Neural cell (in vitro differentiated cells): ENCODE measurements at regions not wholly inside any gene's neighbourhood (a gene's known extent, or its start where the extent isn't known, plus 50 kb on each side); places are given as distances from the start of the nearest gene placed in this dataset.
A peak's percentile ranks its signal among the peaks of the same experiment; 100 is the strongest.

Experiments used
- H2AFZ ChIP-seq: fragments of 200-600, 300-800 bp; sonication (generic), shearing (Covaris generic); 2 replicates; pipeline ENCODE4 v1.6.0; 2014; ENCODE audit warnings: low read depth, mild to moderate bottlenecking, antibody characterized with exemption, low read length, moderate library complexity
- H3F3A ChIP-seq: fragments of 200-600 bp; shearing (Covaris generic); 2 replicates; pipeline ENCODE4 v1.6.1; 2016; ENCODE audit warnings: mild to moderate bottlenecking, moderate library complexity, mixed read lengths, antibody characterized with exemption, low read length; ENCODE audit not compliant: insufficient read depth, poor library complexity, severe bottlenecking
- H3K27ac ChIP-seq: fragments of 200-600, 300-800 bp; sonication (generic), shearing (Covaris generic); 2 replicates; pipeline ENCODE4 v1.5.1; 2014; ENCODE audit warnings: mild to moderate bottlenecking, low read length, moderate library complexity
- H3K27me3 ChIP-seq: fragments of 300-800, 200-600 bp; sonication (generic), shearing (Covaris generic); 2 replicates; pipeline ENCODE4 v1.6.0; 2014; ENCODE audit warnings: mild to moderate bottlenecking, low read depth, low read length, moderate library complexity; ENCODE audit not compliant: insufficient read depth
- H3K36me3 ChIP-seq: fragments of 300-800, 200-600 bp; sonication (generic), shearing (Covaris generic); 2 replicates; pipeline ENCODE4 v1.5.1; 2014; ENCODE audit warnings: mild to moderate bottlenecking, antibody characterized with exemption, low read length, moderate library complexity; ENCODE audit not compliant: insufficient read depth
- H3K4me2 ChIP-seq: fragments of 300-800, 200-600 bp; sonication (generic), shearing (Covaris generic); 2 replicates; pipeline ENCODE4 v1.6.0; 2014; ENCODE audit warnings: mild to moderate bottlenecking, low read length
- H3K4me3 ChIP-seq: fragments of 300-800, 200-600 bp; sonication (generic), shearing (Covaris generic); 2 replicates; pipeline ENCODE4 v1.5.1; 2014; ENCODE audit warnings: mild to moderate bottlenecking, low read length, moderate library complexity
- H3K79me2 ChIP-seq: fragments of 200-600 bp; shearing (Covaris generic); replicated peaks from 2 replicates; pipeline ENCODE4 v1.6.0; 2014; ENCODE audit warnings: mild to moderate bottlenecking, low read length, moderate library complexity; ENCODE audit not compliant: insufficient read depth
- H3K9ac ChIP-seq: fragments of 300-800, 200-600 bp; sonication (generic), shearing (Covaris generic); 2 replicates; pipeline ENCODE4 v1.6.1; 2016; ENCODE audit warnings: mild to moderate bottlenecking, low read length, mixed read lengths
- H3K9me2 ChIP-seq: fragments of 200-600 bp; shearing (Covaris generic); 2 replicates; pipeline ENCODE4 v1.6.1; 2016; ENCODE audit warnings: mild to moderate bottlenecking, low read length, mixed read lengths; ENCODE audit not compliant: insufficient read depth
- H3K9me3 ChIP-seq: fragments of 200-600, 300-800 bp; sonication (generic), shearing (Covaris generic); 2 replicates; pipeline ENCODE4 v1.6.1; 2016; ENCODE audit warnings: mild to moderate bottlenecking, mixed run types, low read length, moderate library complexity, mixed read lengths
- H4K20me1 ChIP-seq: fragments of 200-600 bp; shearing (Covaris generic); 2 replicates; pipeline ENCODE4 v1.6.1; 2016; ENCODE audit warnings: mild to moderate bottlenecking, mixed run types; ENCODE audit not compliant: insufficient read depth
- CTCF ChIP-seq: fragments of 450-650 bp; IDR thresholded peaks from 2 replicates; pipeline ENCODE4 v1.5.1; 2014; ENCODE audit warnings: antibody characterized with exemption, mild to moderate bottlenecking, moderate library complexity; ENCODE audit not compliant: poor library complexity, severe bottlenecking
- EP300 ChIP-seq: fragments of 450-650 bp; conservative IDR thresholded peaks from 2 replicates; pipeline ENCODE4 v1.6.1; 2014; ENCODE audit warnings: antibody characterized with exemption, mild to moderate bottlenecking, moderate library complexity; ENCODE audit not compliant: poor library complexity, severe bottlenecking
- EZH2 ChIP-seq: fragments of 200-600, 300-800 bp; shearing (Covaris generic), sonication (generic); IDR thresholded peaks from 2 replicates; pipeline ENCODE4 v1.6.1; 2014; ENCODE audit warnings: antibody characterized with exemption, low read length, borderline replicate concordance, mild to moderate bottlenecking; ENCODE audit not compliant: insufficient read depth, poor library complexity, severe bottlenecking
- MXI1 ChIP-seq: fragments of 450-650 bp; conservative IDR thresholded peaks from 2 replicates; pipeline ENCODE4 v1.6.1; 2014; ENCODE audit warnings: antibody characterized with exemption, mild to moderate bottlenecking; ENCODE audit not compliant: poor library complexity, severe bottlenecking
- POLR2AphosphoS5 ChIP-seq: IDR thresholded peaks from 2 replicates; pipeline ENCODE4 v1.6.1; 2012
- RAD21 ChIP-seq: fragments of 450-650 bp; conservative IDR thresholded peaks from 2 replicates; pipeline ENCODE4 v1.6.1; 2014; ENCODE audit warnings: antibody characterized with exemption, mild to moderate bottlenecking, moderate library complexity
- REST ChIP-seq: IDR thresholded peaks from 2 replicates; pipeline ENCODE4 v1.6.1; 2012; ENCODE audit warnings: borderline replicate concordance
- SMC3 ChIP-seq: fragments of 450-650 bp; conservative IDR thresholded peaks from 2 replicates; pipeline ENCODE4 v1.6.1; 2014; ENCODE audit warnings: antibody characterized with exemption, mild to moderate bottlenecking, moderate library complexity; ENCODE audit not compliant: poor library complexity
- TAF1 ChIP-seq: IDR thresholded peaks from 2 replicates; pipeline ENCODE4 v1.6.1; 2012; ENCODE audit warnings: low read depth

- H3K9ac ChIP-seq = no peak overlapping the region
- no peak overlapping the region for H3K4me2 ChIP-seq
- no peaks in the 10 kb centered on the region for H3K9me3 ChIP-seq
- H2AFZ ChIP-seq = no peak overlapping the region
- H3K4me3 ChIP-seq = peak overlapping the region; percentile 8
- H3K27me3 ChIP-seq = no peaks in the 10 kb centered on the region
- no peaks in the 10 kb centered on the region for H3F3A ChIP-seq
- no peaks in the 10 kb centered on the region for H4K20me1 ChIP-seq
- H3K27ac ChIP-seq = peak overlapping the region; percentile 31
- TF ChIP-seq MXI1 (no peak), POLR2AphosphoS5 (no peak), TAF1 (no peak), REST (no peak), EP300 (no peak), CTCF (no peak), SMC3 (no peak), EZH2 (no peak)
- no peaks in the 10 kb centered on the region for H3K36me3 ChIP-seq
- H3K79me2 ChIP-seq = no peaks in the 10 kb centered on the region
- no peaks in the 10 kb centered on the region for H3K9me2 ChIP-seq
Measured at GRCh38 chr2:2901384-2902345, 476.0 kb downstream of the EIPR1 start.

- TF ChIP-seq CTCF (no peak), RAD21 (no peak), EP300 (no peak)
- Histone ChIP-seq H3F3A (no peaks in the 10 kb centered on the region), H3K79me2 (no peaks in the 10 kb centered on the region), H3K9me3 (no peaks in the 10 kb centered on the region), H4K20me1 (no peaks in the 10 kb centered on the region), H3K9me2 (no peaks in the 10 kb centered on the region), H3K36me3 (no peaks in the 10 kb centered on the region), H3K27me3 (no peaks in the 10 kb centered on the region), H3K4me2 (no peak overlapping the region), H3K4me3 (no peak overlapping the region), H2AFZ (no peak overlapping the region), H3K9ac (no peak overlapping the region), H3K27ac (peak overlapping the region; percentile 43)
Measured at GRCh38 chr2:2899826-2900225, 477.8 kb downstream of the EIPR1 start.
